Fibroblast of pulmonary artery (primary cell): ENCODE measurements at regions not wholly inside any gene's neighbourhood (a gene's known extent, or its start where the extent isn't known, plus 50 kb on each side); places are given as distances from the start of the nearest gene placed in this dataset.

Source experiments
- DNase-seq: peaks from one replicate; pipeline ENCODE4 v3.0.0-alpha.2; 2010; ENCODE audit warnings: low read depth
- H3K4me3 ChIP-seq: replicated peaks from 2 replicates; pipeline ENCODE4 v1.5.1; 2011; ENCODE audit warnings: low read depth, mild to moderate bottlenecking, control low read depth, low read length, moderate library complexity
- TF ChIP-seq, protein P1 (sequence below): IDR thresholded peaks from 2 replicates; pipeline ENCODE4 v1.5.1; 2011; ENCODE audit warnings: mild to moderate bottlenecking, control low read depth, low read length, inconsistent platforms; ENCODE audit errors: missing control alignments

DNA sequence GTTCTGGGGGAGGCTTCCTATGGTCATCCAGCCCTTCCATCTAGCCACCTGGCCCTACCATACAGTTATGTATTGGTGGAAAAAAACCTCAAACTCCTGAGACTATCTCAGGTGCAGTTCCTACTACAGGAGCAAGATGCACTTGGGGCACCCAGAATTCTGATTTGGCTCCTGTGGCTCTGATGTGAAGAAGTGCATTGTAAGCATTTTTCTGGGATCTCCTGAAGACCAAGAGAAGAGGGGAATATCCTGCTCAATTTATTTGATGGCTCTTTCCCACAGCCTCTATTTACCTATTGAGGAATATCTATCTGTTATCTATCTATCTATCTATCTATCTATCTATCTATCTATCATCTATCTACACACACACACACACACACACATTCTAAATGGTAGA lies 1981.5 kb downstream of the TP53TG3F start:
- H3K4me3 ChIP-seq = no peak overlapping the region
- no peak for DNase-seq
- TF ChIP-seq, protein P1, sequence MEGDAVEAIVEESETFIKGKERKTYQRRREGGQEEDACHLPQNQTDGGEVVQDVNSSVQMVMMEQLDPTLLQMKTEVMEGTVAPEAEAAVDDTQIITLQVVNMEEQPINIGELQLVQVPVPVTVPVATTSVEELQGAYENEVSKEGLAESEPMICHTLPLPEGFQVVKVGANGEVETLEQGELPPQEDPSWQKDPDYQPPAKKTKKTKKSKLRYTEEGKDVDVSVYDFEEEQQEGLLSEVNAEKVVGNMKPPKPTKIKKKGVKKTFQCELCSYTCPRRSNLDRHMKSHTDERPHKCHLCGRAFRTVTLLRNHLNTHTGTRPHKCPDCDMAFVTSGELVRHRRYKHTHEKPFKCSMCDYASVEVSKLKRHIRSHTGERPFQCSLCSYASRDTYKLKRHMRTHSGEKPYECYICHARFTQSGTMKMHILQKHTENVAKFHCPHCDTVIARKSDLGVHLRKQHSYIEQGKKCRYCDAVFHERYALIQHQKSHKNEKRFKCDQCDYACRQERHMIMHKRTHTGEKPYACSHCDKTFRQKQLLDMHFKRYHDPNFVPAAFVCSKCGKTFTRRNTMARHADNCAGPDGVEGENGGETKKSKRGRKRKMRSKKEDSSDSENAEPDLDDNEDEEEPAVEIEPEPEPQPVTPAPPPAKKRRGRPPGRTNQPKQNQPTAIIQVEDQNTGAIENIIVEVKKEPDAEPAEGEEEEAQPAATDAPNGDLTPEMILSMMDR = no peak

DNA sequence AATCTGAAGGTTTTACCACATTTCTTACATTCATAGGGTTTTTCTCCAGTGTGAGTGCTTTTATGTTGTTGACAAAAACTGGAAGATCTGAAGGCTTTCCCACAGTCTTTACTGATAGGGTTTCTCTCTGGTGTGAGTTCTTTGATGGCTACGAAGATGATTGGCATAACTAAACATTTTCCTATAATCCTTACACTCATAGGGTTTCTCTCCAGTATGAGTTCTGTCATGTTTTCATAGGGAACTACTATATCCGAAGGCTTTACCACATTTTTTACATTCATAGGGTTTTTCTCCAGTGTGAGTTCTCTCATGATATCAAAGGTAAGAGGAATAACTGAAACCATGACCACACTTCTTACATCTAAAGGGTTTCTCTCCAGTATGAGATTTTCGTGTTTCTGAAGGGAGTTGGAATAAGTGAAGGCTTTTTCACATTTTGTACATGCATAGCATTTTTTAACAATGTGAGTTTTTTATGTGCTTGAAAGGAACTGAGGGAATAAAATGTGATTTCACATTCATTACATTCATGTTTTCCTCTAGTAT lies 1987.7 kb downstream of the TP53TG3F start:
- H3K4me3 ChIP-seq = no peak overlapping the region
- TF ChIP-seq, protein P1 = no peak
- no peak for DNase-seq

GRCh38 chr16:35449663-35450062 lies 1990.3 kb downstream of the TP53TG3F start:
- TF ChIP-seq, protein P1 = no peak
- no peak for DNase-seq
- H3K4me3 ChIP-seq = no peak overlapping the region

- TF ChIP-seq, protein P1 = no peak
- no peak for DNase-seq
- no peak overlapping the region for H3K4me3 ChIP-seq
Measured at GRCh38 chr16:35450648-35451047, 1991.2 kb downstream of the TP53TG3F start.

GRCh38 chr16:35452471-35452870 lies 1993.1 kb downstream of the TP53TG3F start:
- no peak for DNase-seq
- TF ChIP-seq, protein P1 = no peak
- H3K4me3 ChIP-seq = no peak overlapping the region

- no peak for DNase-seq
- TF ChIP-seq, protein P1 = no peak
- no peak overlapping the region for H3K4me3 ChIP-seq
Measured at GRCh38 chr16:35463358-35463757, 2003.9 kb downstream of the TP53TG3F start.

DNA sequence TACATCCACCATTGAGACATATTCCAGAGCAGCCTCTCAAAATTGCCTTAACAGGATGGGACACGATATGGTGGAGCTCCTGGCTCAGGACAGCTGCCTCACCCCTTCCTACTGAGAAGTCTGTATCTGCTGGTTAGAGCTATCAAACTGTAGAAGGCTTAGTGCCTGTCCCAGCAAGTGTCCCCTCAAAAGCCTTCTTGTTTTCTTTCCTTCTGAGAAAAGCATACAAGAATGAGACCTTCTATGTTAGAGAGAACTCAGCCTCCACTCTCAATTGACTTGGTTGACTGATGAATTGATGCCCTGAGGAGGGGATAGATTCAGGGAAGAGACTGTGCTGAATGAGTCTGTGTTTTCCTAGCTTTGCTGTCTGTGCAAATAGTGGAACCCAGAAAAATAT lies 2020.9 kb downstream of the TP53TG3F start:
- DNase-seq = no peak
- H3K4me3 ChIP-seq = no peak overlapping the region
- TF ChIP-seq, protein P1 = no peak
